Forelimb muscle (tissue), 1 donor: ENCODE measurements at regions not wholly inside any gene's neighbourhood (a gene's known extent, or its start where the extent isn't known, plus 50 kb on each side); places are given as distances from the start of the nearest gene placed in this dataset.

Experiments
- DNase-seq: peaks from one replicate; pipeline ENCODE4 v3.0.0-alpha.2; 2013; ENCODE audit warnings: low read depth

DNA sequence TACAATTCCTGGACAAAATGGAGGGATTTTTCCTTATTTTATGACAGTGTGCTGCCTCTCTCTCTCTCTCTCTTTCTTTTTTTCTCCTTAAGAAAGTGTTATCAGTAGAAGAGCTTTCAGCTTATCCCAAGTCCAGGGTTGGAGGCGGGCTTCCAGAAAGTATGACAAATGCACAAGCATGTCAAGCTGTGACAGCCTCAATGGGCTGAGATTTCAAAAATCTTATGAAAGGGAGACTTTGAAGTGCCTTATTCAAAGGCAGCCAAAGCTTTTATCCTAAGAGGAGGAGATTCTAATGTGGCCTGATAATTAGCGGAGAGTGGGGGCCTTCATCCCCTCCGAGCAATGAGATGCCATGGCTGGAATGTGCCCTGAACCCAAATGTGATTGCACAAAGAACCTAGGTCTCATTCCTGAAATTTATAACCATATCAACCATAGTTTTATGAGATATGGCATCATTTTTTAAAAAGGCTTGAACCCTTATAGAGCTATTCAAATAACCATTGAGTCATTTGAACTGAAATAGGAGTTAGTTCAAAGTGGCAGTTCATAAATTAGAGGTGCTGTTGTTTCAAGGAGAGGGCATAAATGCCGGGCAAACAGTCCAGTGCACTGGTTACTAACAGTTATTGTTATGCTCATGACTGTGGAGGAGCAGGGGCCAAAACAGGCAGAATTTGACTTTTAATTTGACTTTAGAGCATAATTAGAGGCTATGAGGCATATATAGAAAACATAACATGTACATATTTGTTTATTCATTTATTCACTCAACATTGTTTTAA is 261.6 kb upstream of the THRB start:
- no peak for DNase-seq

DNA sequence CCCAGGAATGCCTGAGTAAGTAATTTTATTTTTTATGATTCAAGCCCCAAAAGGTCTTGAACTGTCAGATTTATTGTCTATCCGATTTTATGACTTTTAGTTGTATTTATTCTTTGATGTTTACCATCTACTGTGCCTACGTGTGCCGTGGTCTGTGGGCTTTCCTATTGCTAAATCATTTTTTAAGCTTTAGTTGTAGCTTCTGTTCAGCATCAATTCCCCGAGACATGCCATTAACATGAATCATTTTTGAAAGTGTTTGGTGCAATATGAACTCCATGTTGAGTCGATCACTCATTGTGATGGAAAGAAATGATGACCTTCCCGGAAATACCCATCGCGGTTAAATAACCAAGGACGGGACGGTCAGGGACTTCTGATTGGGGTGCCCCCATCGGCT is 268.7 kb upstream of the THRB start:
- DNase-seq: no peak

DNA sequence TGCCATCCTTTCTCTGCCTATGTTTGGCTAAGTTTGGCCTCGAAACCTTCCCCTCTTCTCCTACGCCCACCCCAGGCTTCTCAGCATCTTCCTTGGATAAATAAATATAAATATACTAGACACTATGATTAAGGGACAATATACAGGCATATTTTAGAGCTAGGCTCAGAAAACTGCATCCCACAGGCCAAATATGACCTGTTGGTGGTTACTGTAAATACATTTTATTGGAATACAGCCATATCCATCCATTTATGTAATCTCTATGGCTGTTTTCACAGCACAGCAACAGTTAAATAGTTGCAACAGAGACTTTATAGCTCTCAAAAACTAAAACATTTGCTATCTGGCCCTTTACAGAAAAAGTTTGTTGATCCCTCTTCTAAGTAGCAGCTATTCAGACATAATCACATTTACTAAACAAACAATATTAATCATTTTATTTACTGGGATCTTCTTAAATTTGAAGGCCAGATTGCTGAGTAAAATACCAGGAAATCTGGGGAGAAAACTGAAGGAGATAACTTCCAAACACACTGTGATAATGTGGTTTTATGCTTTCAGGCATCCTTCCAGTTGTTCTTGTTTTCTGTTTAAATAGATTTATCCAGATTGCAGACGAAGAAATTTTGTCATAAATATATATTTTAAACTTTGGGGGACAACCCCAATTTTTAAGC is 269.7 kb upstream of the THRB start:
- DNase-seq: no peak

GRCh38 chr3:24765399-24765798 is 270.7 kb upstream of the THRB start:
- no peak for DNase-seq

GRCh38 chr3:24769918-24770317 is 275.3 kb upstream of the THRB start:
- DNase-seq: no peak

- peak; percentile 52 for DNase-seq
Measured at GRCh38 chr3:24773798-24774197, 279.1 kb upstream of the THRB start.

DNA sequence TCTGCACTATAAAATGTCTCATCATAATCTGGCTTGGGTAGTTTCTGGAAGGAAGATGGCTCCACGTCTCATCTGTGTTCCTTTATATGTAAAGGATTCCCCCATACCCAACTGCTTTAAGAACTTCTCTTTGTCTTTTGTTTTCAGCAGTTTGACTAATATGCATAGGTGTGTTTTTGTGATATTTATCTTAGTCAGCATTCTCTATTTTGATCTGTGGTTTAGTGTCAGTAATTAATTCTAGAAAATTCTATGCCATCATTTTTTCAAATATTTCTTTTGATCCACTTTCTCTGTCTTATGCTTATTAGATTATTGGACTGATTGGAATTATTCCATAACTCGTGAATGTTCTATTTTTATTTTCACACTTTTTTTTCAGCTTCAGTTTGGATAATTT is 286.3 kb upstream of the THRB start:
- DNase-seq: no peak

- DNase-seq: no peak
Measured at GRCh38 chr3:24781454-24781853, 286.8 kb upstream of the THRB start.

- no peak for DNase-seq
Measured at GRCh38 chr3:24793896-24794295, 299.2 kb upstream of the THRB start.

GRCh38 chr3:24802614-24803013 is 308.0 kb upstream of the THRB start:
- no peak for DNase-seq

- no peak for DNase-seq
Measured at GRCh38 chr3:24804095-24804494, 309.4 kb upstream of the THRB start.

- no peak for DNase-seq
Measured at GRCh38 chr3:24810881-24811280, 316.2 kb upstream of the THRB start.

- no peak for DNase-seq
Measured at GRCh38 chr3:24812116-24812515, 317.5 kb upstream of the THRB start.

GRCh38 chr3:24818055-24818454 is 323.4 kb upstream of the THRB start:
- DNase-seq: no peak

GRCh38 chr3:24828011-24828410 is 333.4 kb upstream of the THRB start:
- peak; percentile 40 for DNase-seq

DNA sequence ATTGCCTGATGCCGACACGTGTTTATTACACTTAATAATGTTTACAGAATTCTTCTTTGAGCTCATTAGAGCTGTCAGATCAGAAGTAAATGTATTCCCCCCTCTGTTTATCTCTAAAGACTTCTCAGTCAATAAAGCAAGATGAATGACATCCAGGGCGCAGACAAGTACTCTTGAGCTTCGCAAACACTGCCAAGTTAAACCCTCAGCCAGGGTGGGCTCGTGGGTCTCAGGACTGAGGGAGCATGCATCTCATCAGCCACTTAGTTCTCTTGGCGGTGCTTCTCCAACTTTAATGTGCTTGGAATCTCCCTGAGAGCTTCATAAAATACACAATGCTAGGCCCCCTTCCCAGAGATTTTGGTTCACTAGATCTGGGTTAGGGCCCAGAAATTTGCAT is 333.9 kb upstream of the THRB start:
- no peak for DNase-seq

DNA sequence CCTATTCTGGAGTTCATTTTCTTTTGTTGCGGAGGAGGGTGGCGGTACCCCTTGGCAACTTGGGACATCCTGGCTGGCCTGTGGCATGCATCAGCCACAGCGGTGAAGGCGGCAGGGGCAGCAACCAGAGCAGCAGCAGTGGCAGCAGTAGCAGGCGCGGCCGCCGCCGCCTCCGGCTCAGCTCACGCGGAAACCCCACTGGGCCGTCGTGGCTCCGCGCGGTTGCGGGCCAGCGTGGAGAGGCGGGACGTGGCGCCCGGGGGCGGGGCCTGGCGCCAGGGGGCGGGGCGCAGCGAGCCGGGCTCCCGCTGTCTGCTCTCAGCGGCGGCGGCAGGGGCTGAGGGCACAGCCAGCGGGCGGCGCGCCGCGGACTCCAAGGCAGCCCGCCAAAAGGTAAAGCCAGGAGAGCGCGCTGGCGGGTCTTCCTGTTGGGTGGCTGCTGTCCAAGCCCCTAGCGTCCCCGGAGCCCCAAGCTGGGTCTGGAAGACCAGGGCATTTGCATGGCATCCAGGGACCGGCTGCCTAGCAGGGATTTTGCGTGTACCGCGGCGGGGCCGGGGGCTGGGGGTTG is 334.4 kb upstream of the THRB start:
- DNase-seq: no peak

GRCh38 chr3:24829629-24830229 is 335.1 kb upstream of the THRB start:
- no peak for DNase-seq

GRCh38 chr3:24830230-24831152 is 335.8 kb upstream of the THRB start:
- DNase-seq: no peak

GRCh38 chr3:24831221-24831620 is 336.6 kb upstream of the THRB start:
- DNase-seq: no peak

- no peak for DNase-seq
Measured at GRCh38 chr3:24832891-24833290, 338.2 kb upstream of the THRB start.

GRCh38 chr3:24834442-24834841 is 339.8 kb upstream of the THRB start:
- DNase-seq: no peak
